ENCODE measurements at regions not wholly inside any gene's neighbourhood (a gene's known extent, or its start where the extent isn't known, plus 50 kb on each side); places are given as distances from the start of the nearest gene placed in this dataset.

DNA sequence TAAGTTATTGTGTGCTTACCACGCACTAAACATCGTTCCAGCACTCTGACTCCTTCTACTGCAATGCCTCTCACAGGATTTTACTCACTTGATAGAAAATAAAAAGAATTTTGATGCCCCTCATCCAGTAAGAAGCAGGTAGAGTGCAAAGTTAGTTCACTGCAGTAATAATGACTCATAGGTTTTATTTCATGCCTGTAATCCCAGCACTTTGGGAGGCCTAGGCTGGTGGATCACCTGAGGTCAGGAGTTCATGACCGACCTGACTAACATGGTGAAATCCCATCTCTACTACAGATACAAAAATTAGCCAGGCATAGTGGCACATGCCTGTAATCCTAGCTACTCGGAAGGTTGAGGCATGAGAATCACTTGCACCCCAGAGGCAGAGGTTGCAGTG lies 190.6 kb downstream of the RAD51AP2 start:
- TF ChIP-seq POLR2A (IDR thresholded peaks at IDR 0.05), result no peak
- TF ChIP-seq, protein P1, sequence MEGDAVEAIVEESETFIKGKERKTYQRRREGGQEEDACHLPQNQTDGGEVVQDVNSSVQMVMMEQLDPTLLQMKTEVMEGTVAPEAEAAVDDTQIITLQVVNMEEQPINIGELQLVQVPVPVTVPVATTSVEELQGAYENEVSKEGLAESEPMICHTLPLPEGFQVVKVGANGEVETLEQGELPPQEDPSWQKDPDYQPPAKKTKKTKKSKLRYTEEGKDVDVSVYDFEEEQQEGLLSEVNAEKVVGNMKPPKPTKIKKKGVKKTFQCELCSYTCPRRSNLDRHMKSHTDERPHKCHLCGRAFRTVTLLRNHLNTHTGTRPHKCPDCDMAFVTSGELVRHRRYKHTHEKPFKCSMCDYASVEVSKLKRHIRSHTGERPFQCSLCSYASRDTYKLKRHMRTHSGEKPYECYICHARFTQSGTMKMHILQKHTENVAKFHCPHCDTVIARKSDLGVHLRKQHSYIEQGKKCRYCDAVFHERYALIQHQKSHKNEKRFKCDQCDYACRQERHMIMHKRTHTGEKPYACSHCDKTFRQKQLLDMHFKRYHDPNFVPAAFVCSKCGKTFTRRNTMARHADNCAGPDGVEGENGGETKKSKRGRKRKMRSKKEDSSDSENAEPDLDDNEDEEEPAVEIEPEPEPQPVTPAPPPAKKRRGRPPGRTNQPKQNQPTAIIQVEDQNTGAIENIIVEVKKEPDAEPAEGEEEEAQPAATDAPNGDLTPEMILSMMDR (IDR thresholded peaks at IDR 0.05), result no peak

Data from stomach (tissue), 4 donors.